Astrocyte of the cerebellum (primary cell): ENCODE measurements at regions not wholly inside any gene's neighbourhood (a gene's known extent, or its start where the extent isn't known, plus 50 kb on each side); places are given as distances from the start of the nearest gene placed in this dataset.

Experiments
- DNase-seq: peaks from one replicate; pipeline ENCODE4 v3.0.0-alpha.2; 2011; ENCODE audit warnings: low read depth
- H3K4me3 ChIP-seq: 2 replicates; pipeline ENCODE4 v1.5.1; 2011; ENCODE audit warnings: mild to moderate bottlenecking, low read depth, low read length, moderate library complexity
- CTCF ChIP-seq: IDR thresholded peaks from 2 replicates; pipeline ENCODE4 v1.5.1; 2012; ENCODE audit warnings: low read length, low read depth, moderate library complexity, mild to moderate bottlenecking; ENCODE audit errors: missing control alignments
- in situ Hi-C: cut with HindIII; loops from 2 replicates; pipeline ENCODE4 v1.10.0; 2017; ENCODE audit warnings: low sequenced_read_pairs

- DNase-seq = no peak
- TF ChIP-seq CTCF = no peak
- H3K4me3 ChIP-seq = no peak overlapping the region
- in situ Hi-C loops = no loop called here
These were observed 749.7 kb upstream of the POM121L12 start for GRCh38 chr7:52285689-52286088.

GRCh38 chr7:52283335-52283734 is 752.1 kb upstream of the POM121L12 start:
- in situ Hi-C loops = no loop called here
- DNase-seq = no peak
- H3K4me3 ChIP-seq = no peak overlapping the region
- no peak for TF ChIP-seq CTCF

- TF ChIP-seq CTCF = no peak
- no peak overlapping the region for H3K4me3 ChIP-seq
- no peak for DNase-seq
- in situ Hi-C loops = no loop called here
These were observed 761.5 kb upstream of the POM121L12 start for GRCh38 chr7:52273685-52274610.

GRCh38 chr7:52271703-52272102 is 763.7 kb upstream of the POM121L12 start:
- in situ Hi-C loops = no loop called here
- no peak for DNase-seq
- no peak for TF ChIP-seq CTCF
- H3K4me3 ChIP-seq = no peak overlapping the region

GRCh38 chr7:52270301-52270700 is 765.1 kb upstream of the POM121L12 start:
- DNase-seq = no peak
- no peak overlapping the region for H3K4me3 ChIP-seq
- no peak for TF ChIP-seq CTCF
- in situ Hi-C loops = no loop called here

- no peak for TF ChIP-seq CTCF
- in situ Hi-C loops = no loop called here
- DNase-seq = no peak
- no peak overlapping the region for H3K4me3 ChIP-seq
These were observed 765.8 kb upstream of the POM121L12 start for GRCh38 chr7:52269669-52270068.

- in situ Hi-C loops = no loop called here
- DNase-seq = no peak
- no peak overlapping the region for H3K4me3 ChIP-seq
- TF ChIP-seq CTCF = no peak
These were observed 774.4 kb upstream of the POM121L12 start for GRCh38 chr7:52261057-52261456.
